IMR-90 (cell line): ENCODE measurements at regions not wholly inside any gene's neighbourhood (a gene's known extent, or its start where the extent isn't known, plus 50 kb on each side); places are given as distances from the start of the nearest gene placed in this dataset.
"Not testable (repeated sequence)": the region's sequence is repeated elsewhere in the genome, so short reads cannot be mapped to it uniquely, and the experiment has no call there.

Experiments
- ATAC-seq: fragments of 200-7000 bp; cut with Tn5 transposase; 2 replicates; pipeline ENCODE4 v1.9.1; 2020; ENCODE audit warnings: low read depth, mild to moderate bottlenecking, moderate library complexity
- BruUV-seq: library from RNA; stranded (reverse); fragments of 400-500 nt; replicated peaks from 2 replicates; lab custom pipeline; 2021; lab: Mats Ljungman, UMichigan
- CTCF ChIA-PET: fragments of 300-600 bp; formaldehyde crosslinking; extraction: SDS; loops from one replicate; lab custom pipeline; 2021; ENCODE audit warnings: antibody characterized with exemption; lab: Yijun Ruan, JAX
- POLR2A ChIA-PET: fragments of 300-600 bp; sonication (Branson Sonifier 250); formaldehyde crosslinking; loops from one replicate; lab custom pipeline; 2022; ENCODE audit warnings: antibody characterized with exemption; ENCODE audit not compliant: unreplicated experiment; lab: Charles Lee
- DNase-seq: peaks from one replicate; pipeline ENCODE4 v3.0.0; 2013
- H2AFZ ChIP-seq: replicated peaks from 2 replicates; pipeline ENCODE3; 2013; ENCODE audit warnings: low read length, mild to moderate bottlenecking; ENCODE audit not compliant: poor library complexity
- H2AK5ac ChIP-seq: 2 replicates; pipeline ENCODE4 v1.6.1; 2013; ENCODE audit warnings: low read depth, low read length, inconsistent platforms
- H2AK9ac ChIP-seq: replicated peaks from 2 replicates; pipeline ENCODE3; 2013; ENCODE audit warnings: mild to moderate bottlenecking, low read depth, low read length, moderate library complexity; ENCODE audit not compliant: poor library complexity
- H2BK120ac ChIP-seq: 2 replicates; pipeline ENCODE4 v1.6.1; 2013; ENCODE audit warnings: low read depth, low read length, inconsistent platforms
- H2BK15ac ChIP-seq: 3 replicates; pipeline ENCODE4 v1.6.1; 2013; ENCODE audit warnings: low read depth, low read length, inconsistent platforms
- H2BK20ac ChIP-seq: 2 replicates; pipeline ENCODE4 v1.6.1; 2013; ENCODE audit warnings: low read depth, mild to moderate bottlenecking, inconsistent platforms, low read length, moderate library complexity
- H2BK5ac ChIP-seq: 2 replicates; pipeline ENCODE4 v1.6.1; 2013; ENCODE audit warnings: mild to moderate bottlenecking, low read depth, low read length, inconsistent platforms; ENCODE audit not compliant: poor library complexity, severe bottlenecking
- H3K14ac ChIP-seq: replicated peaks from 2 replicates; pipeline ENCODE4 v1.6.1; 2013; ENCODE audit warnings: low read depth, low read length, inconsistent platforms
- H3K18ac ChIP-seq: 2 replicates; pipeline ENCODE4 v1.6.1; 2013; ENCODE audit warnings: low read depth, low read length, control low read depth
- H3K23ac ChIP-seq: 2 replicates; pipeline ENCODE4 v1.6.1; 2013; ENCODE audit warnings: low read depth, low read length, inconsistent platforms
- H3K27ac ChIP-seq: 2 replicates; pipeline ENCODE4 v1.5.1; 2013; ENCODE audit warnings: mild to moderate bottlenecking, control low read depth, low read length; ENCODE audit not compliant: insufficient read depth
- H3K27me3 ChIP-seq: 2 replicates; pipeline ENCODE4 v1.6.1; 2013; ENCODE audit warnings: low read length; ENCODE audit not compliant: control insufficient read depth, insufficient read depth
- H3K36me3 ChIP-seq: 2 replicates; pipeline ENCODE4 v1.6.1; 2013; ENCODE audit warnings: low read length, mixed read lengths; ENCODE audit not compliant: control insufficient read depth, insufficient read depth
- H3K4ac ChIP-seq: 2 replicates; pipeline ENCODE4 v1.6.1; 2013; ENCODE audit warnings: low read depth, low read length, inconsistent platforms
- H3K4me1 ChIP-seq: 2 replicates; pipeline ENCODE4 v1.6.1; 2013; ENCODE audit warnings: low read length, mixed read lengths; ENCODE audit not compliant: control insufficient read depth, insufficient read depth
- H3K4me2 ChIP-seq: 2 replicates; pipeline ENCODE4 v1.6.1; 2013; ENCODE audit warnings: low read depth, mild to moderate bottlenecking, control low read depth, low read length, moderate library complexity
- H3K4me3 ChIP-seq: 2 replicates; pipeline ENCODE4 v1.5.1; 2013; ENCODE audit warnings: low read depth, mild to moderate bottlenecking, control low read depth, low read length, moderate library complexity; ENCODE audit not compliant: insufficient read depth
- H3K56ac ChIP-seq: 2 replicates; pipeline ENCODE4 v1.6.1; 2013; ENCODE audit warnings: low read length, inconsistent platforms; ENCODE audit not compliant: insufficient read depth; ENCODE audit errors: extremely low read depth
- H3K79me1 ChIP-seq, 2 experiments: 2 replicates each; pipeline ENCODE4 v1.6.1; 2013; ENCODE audit warnings: low read length in 2 of 2, inconsistent platforms in 1 of 2, low read depth in 1 of 2
- H3K9ac ChIP-seq: 2 replicates; pipeline ENCODE4 v1.6.1; 2013; ENCODE audit warnings: low read depth, low read length, control low read depth
- H3K9me1 ChIP-seq: 2 replicates; pipeline ENCODE4 v1.6.1; 2013; ENCODE audit warnings: low read length, inconsistent platforms; ENCODE audit not compliant: insufficient read depth
- H3K9me3 ChIP-seq: 2 replicates; pipeline ENCODE4 v1.6.1; 2013; ENCODE audit warnings: low read length; ENCODE audit not compliant: control insufficient read depth, insufficient read depth
- H4K20me1 ChIP-seq: 2 replicates; pipeline ENCODE4 v1.6.1; 2013; ENCODE audit warnings: low read length, inconsistent platforms; ENCODE audit not compliant: insufficient read depth
- H4K5ac ChIP-seq: 2 replicates; pipeline ENCODE4 v1.6.1; 2013; ENCODE audit warnings: mild to moderate bottlenecking, low read depth, low read length, control low read depth
- H4K8ac ChIP-seq, 2 experiments: 2 replicates each; pipeline ENCODE4 v1.6.1; 2013; ENCODE audit warnings: low read depth in 2 of 2, low read length in 2 of 2, control low read depth in 1 of 2, inconsistent platforms in 1 of 2
- H4K91ac ChIP-seq: 2 replicates; pipeline ENCODE4 v1.6.1; 2013; ENCODE audit warnings: low read depth, low read length, inconsistent platforms; ENCODE audit not compliant: insufficient read depth
- WGBS, 2 experiments: methylation state at CpG; one replicate each; pipeline versions ENCODE4 v1.1.5 to v1.1.7; 2013; ENCODE audit warnings: missing lambda C conversion rate in 2 of 2; ENCODE audit not compliant: insufficient read length in 1 of 2; ENCODE audit errors: extremely low coverage in 2 of 2; 5-methylcytosine and 5-hydroxymethylcytosine counted together
- dilution Hi-C: fragments of 300-500 bp; cut with HindIII; formaldehyde crosslinking; loops from one replicate; pipeline ENCODE4 v1.14.3; 2018; ENCODE audit warnings: low sequenced_read_pairs; ENCODE audit not compliant: unreplicated experiment
- in situ Hi-C: fragments of 300-500 bp; cut with MboI; formaldehyde crosslinking; loops from 3 replicates; pipeline ENCODE4 v1.14.3; 2019; ENCODE audit warnings: low sequenced_read_pairs, inconsistent platforms, mixed read lengths
- intact Hi-C: fragments of 100-400 bp; cut with micrococcal nuclease; formaldehyde crosslinking; loops from 2 replicates; pipeline ENCODE4 v1.10.0; 2022

- H3K4me3 ChIP-seq, H2AK5ac ChIP-seq, ATAC-seq, H3K14ac ChIP-seq, H3K79me1 ChIP-seq, H3K36me3 ChIP-seq, H3K4me1 ChIP-seq, H3K27me3 ChIP-seq, H3K9ac ChIP-seq, H3K27ac ChIP-seq, H2AK9ac ChIP-seq, H2BK20ac ChIP-seq, H3K23ac ChIP-seq, H2BK5ac ChIP-seq, H2AFZ ChIP-seq, POLR2A ChIA-PET, intact Hi-C loops, H4K20me1 ChIP-seq, H2BK120ac ChIP-seq, H2BK15ac ChIP-seq, CTCF ChIA-PET, H4K91ac ChIP-seq, BruUV-seq, H4K8ac ChIP-seq, H3K18ac ChIP-seq, H3K9me3 ChIP-seq, H3K56ac ChIP-seq, H3K4me2 ChIP-seq, H3K9me1 ChIP-seq, dilution Hi-C loops, DNase-seq, in situ Hi-C loops, H3K4ac ChIP-seq, H4K5ac ChIP-seq: not testable (repeated sequence)
- WGBS, 2 experiments = 33% methylated on average over 1 of the region's 4 CpGs; no CpG with 5 or more reads in 1 of the 2 experiments
Observed at GRCh38 chrX:122221810-122222209, 962.3 kb upstream of the GRIA3 start.

- H3K27ac ChIP-seq, H3K56ac ChIP-seq, H3K27me3 ChIP-seq, H3K79me1 ChIP-seq, H2AK5ac ChIP-seq, H3K18ac ChIP-seq, H4K8ac ChIP-seq, H4K5ac ChIP-seq, H3K9ac ChIP-seq, H2BK5ac ChIP-seq, H3K4ac ChIP-seq, ATAC-seq, DNase-seq, H3K9me1 ChIP-seq, H2BK120ac ChIP-seq, CTCF ChIA-PET, H3K4me1 ChIP-seq, H3K4me2 ChIP-seq, POLR2A ChIA-PET, H2AK9ac ChIP-seq, in situ Hi-C loops, H2AFZ ChIP-seq, H3K36me3 ChIP-seq, H3K14ac ChIP-seq, H4K91ac ChIP-seq, H3K4me3 ChIP-seq, H4K20me1 ChIP-seq, dilution Hi-C loops, intact Hi-C loops, H2BK15ac ChIP-seq, H3K23ac ChIP-seq, H3K9me3 ChIP-seq, BruUV-seq, H2BK20ac ChIP-seq: not testable (repeated sequence)
- 20% methylated on average over 1 of the region's 9 CpGs; no CpG with 5 or more reads in 1 of the 2 experiments for WGBS, 2 experiments
Observed at GRCh38 chrX:122224137-122224536, 959.9 kb upstream of the GRIA3 start.
